HL-60 (cell line): ENCODE measurements at regions not wholly inside any gene's neighbourhood (a gene's known extent, or its start where the extent isn't known, plus 50 kb on each side); places are given as distances from the start of the nearest gene placed in this dataset.

Source experiments
- GABPA ChIP-seq: IDR thresholded peaks from 2 replicates; pipeline ENCODE4 v1.6.1; 2012; ENCODE audit warnings: low read depth
- POLR2AphosphoS5 ChIP-seq: IDR thresholded peaks from 2 replicates; pipeline ENCODE4 v1.6.1; 2012; ENCODE audit warnings: low read depth
- SPI1 ChIP-seq: IDR thresholded peaks from 2 replicates; pipeline ENCODE4 v1.6.1; 2012; ENCODE audit warnings: low read depth, mild to moderate bottlenecking, borderline replicate concordance
- TF ChIP-seq, protein P1 (sequence below): IDR thresholded peaks from one replicate; pipeline ENCODE4 v1.5.1; 2011; ENCODE audit warnings: low read length, control low read depth, inconsistent platforms; ENCODE audit not compliant: insufficient read depth
- TF ChIP-seq, protein P2 (sequence below): IDR thresholded peaks from 2 replicates; pipeline ENCODE4 v1.6.1; 2012; ENCODE audit warnings: low read depth; ENCODE audit not compliant: insufficient replicate concordance

GRCh38 chr16:85178596-85178995 lies 66.3 kb upstream of the CIBAR2 start:
- TF ChIP-seq, protein P1, sequence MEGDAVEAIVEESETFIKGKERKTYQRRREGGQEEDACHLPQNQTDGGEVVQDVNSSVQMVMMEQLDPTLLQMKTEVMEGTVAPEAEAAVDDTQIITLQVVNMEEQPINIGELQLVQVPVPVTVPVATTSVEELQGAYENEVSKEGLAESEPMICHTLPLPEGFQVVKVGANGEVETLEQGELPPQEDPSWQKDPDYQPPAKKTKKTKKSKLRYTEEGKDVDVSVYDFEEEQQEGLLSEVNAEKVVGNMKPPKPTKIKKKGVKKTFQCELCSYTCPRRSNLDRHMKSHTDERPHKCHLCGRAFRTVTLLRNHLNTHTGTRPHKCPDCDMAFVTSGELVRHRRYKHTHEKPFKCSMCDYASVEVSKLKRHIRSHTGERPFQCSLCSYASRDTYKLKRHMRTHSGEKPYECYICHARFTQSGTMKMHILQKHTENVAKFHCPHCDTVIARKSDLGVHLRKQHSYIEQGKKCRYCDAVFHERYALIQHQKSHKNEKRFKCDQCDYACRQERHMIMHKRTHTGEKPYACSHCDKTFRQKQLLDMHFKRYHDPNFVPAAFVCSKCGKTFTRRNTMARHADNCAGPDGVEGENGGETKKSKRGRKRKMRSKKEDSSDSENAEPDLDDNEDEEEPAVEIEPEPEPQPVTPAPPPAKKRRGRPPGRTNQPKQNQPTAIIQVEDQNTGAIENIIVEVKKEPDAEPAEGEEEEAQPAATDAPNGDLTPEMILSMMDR = no peak
- TF ChIP-seq, protein P2, sequence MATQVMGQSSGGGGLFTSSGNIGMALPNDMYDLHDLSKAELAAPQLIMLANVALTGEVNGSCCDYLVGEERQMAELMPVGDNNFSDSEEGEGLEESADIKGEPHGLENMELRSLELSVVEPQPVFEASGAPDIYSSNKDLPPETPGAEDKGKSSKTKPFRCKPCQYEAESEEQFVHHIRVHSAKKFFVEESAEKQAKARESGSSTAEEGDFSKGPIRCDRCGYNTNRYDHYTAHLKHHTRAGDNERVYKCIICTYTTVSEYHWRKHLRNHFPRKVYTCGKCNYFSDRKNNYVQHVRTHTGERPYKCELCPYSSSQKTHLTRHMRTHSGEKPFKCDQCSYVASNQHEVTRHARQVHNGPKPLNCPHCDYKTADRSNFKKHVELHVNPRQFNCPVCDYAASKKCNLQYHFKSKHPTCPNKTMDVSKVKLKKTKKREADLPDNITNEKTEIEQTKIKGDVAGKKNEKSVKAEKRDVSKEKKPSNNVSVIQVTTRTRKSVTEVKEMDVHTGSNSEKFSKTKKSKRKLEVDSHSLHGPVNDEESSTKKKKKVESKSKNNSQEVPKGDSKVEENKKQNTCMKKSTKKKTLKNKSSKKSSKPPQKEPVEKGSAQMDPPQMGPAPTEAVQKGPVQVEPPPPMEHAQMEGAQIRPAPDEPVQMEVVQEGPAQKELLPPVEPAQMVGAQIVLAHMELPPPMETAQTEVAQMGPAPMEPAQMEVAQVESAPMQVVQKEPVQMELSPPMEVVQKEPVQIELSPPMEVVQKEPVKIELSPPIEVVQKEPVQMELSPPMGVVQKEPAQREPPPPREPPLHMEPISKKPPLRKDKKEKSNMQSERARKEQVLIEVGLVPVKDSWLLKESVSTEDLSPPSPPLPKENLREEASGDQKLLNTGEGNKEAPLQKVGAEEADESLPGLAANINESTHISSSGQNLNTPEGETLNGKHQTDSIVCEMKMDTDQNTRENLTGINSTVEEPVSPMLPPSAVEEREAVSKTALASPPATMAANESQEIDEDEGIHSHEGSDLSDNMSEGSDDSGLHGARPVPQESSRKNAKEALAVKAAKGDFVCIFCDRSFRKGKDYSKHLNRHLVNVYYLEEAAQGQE = no peak
- no peak for TF ChIP-seq POLR2AphosphoS5
- TF ChIP-seq GABPA = no peak
- TF ChIP-seq SPI1 = no peak
